LNCaP clone FGC (cell line): ENCODE measurements at regions not wholly inside any gene's neighbourhood (a gene's known extent, or its start where the extent isn't known, plus 50 kb on each side); places are given as distances from the start of the nearest gene placed in this dataset.
A peak's percentile ranks its signal among the peaks of the same experiment; 100 is the strongest.

ENCODE experiments used
- DNase-seq: peaks from one replicate; pipeline ENCODE4 v3.0.0-alpha.2; 2011; ENCODE audit warnings: low read depth
- H3K4me3 ChIP-seq: 2 replicates; pipeline ENCODE4 v1.5.1; 2011; ENCODE audit warnings: mild to moderate bottlenecking, low read depth, low read length, control low read depth
- TF ChIP-seq, protein P1 (sequence below): IDR thresholded peaks from 2 replicates; pipeline ENCODE4 v1.5.1; 2012; ENCODE audit warnings: mild to moderate bottlenecking; ENCODE audit not compliant: control insufficient read depth, insufficient read depth; ENCODE audit errors: extremely low read depth

GRCh38 chr1:55584526-55585401, 369.6 kb upstream of the USP24 start:
- DNase-seq: no peak
- H3K4me3 ChIP-seq: no peak overlapping the region
- TF ChIP-seq, protein P1, sequence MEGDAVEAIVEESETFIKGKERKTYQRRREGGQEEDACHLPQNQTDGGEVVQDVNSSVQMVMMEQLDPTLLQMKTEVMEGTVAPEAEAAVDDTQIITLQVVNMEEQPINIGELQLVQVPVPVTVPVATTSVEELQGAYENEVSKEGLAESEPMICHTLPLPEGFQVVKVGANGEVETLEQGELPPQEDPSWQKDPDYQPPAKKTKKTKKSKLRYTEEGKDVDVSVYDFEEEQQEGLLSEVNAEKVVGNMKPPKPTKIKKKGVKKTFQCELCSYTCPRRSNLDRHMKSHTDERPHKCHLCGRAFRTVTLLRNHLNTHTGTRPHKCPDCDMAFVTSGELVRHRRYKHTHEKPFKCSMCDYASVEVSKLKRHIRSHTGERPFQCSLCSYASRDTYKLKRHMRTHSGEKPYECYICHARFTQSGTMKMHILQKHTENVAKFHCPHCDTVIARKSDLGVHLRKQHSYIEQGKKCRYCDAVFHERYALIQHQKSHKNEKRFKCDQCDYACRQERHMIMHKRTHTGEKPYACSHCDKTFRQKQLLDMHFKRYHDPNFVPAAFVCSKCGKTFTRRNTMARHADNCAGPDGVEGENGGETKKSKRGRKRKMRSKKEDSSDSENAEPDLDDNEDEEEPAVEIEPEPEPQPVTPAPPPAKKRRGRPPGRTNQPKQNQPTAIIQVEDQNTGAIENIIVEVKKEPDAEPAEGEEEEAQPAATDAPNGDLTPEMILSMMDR: 0 out of 2 replicates have a peak, but pooled peaks have one; percentile 6

- TF ChIP-seq, protein P1: no peak
- DNase-seq: no peak
- H3K4me3 ChIP-seq: no peak overlapping the region
These were observed 366.9 kb upstream of the USP24 start for GRCh38 chr1:55582084-55582483.

DNA sequence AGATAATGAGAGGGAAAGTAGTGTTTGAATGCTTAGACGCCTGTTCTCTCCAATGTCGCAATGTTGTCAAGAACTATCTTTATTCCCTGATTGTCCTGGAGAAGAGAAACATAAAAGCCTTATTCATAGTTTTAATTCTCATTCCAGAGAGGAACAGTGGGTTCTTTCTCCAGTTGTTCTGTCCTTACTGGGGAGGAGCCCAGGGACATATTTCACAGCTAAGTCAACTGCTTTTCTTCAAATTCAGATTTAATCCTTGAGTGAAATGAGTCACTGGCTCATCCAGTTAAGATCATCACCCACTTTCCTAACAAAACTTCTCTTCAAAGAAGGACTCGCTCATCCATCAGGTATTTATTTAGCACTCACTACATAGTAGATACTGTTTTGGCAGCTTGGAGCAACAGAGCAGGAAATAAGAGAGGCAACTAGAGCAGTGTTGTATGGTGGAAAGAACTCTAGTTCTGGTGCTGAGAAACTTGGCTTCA, 365.7 kb upstream of the USP24 start:
- DNase-seq: no peak
- no peak overlapping the region for H3K4me3 ChIP-seq
- TF ChIP-seq, protein P1: no peak

DNA sequence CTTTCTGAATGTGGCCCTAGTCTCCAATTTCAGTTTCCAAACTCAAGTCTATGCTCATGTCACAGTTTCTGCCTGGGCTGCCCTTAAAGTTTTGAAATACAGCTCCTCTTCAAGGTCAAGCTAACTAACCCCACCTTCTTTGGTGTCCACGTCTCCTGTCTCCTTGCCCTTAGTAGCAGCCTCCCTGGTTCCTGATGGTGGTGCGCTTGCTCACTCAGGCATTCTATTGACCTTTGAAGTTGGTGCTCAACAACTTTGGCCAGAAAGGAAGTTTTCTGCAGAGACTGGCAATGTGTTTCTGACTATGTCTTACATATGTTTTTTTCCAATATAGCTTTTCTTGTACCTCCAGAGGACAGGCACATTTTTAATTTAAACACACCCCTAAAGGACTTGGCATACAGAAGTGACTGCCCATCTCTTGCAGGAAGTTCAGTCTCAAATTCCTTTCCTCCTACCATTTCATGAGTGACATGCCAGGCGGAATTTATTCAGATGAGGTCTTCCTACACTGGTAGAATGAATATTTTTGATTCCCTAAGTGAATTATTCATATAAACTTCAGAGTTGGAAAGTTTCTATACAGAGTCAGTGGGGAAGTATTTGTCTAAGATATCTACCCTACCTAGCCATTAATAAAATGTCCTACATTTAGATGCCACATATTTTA, 364.3 kb upstream of the USP24 start:
- TF ChIP-seq, protein P1: no peak
- no peak overlapping the region for H3K4me3 ChIP-seq
- no peak for DNase-seq

DNA sequence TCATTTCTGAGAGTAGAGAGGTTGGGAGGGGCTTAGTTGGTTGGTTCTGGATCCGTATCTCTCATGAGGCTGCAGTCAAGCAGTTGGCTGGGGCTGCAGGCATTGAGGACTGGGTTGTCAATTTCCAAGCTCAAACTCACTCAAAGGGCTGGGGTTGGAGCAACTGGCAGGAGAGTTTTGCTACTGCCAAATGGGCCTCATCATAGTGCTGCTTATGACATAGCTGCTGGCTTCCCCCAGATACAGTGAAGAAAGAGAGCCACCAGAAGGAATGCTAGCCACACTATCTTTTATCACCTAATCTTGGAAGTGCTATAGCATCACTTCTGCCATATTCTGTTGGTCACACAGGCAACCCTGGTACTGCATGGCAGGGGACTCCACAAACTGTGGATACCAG, 363.5 kb upstream of the USP24 start:
- H3K4me3 ChIP-seq: no peak overlapping the region
- no peak for DNase-seq
- TF ChIP-seq, protein P1: no peak

DNA sequence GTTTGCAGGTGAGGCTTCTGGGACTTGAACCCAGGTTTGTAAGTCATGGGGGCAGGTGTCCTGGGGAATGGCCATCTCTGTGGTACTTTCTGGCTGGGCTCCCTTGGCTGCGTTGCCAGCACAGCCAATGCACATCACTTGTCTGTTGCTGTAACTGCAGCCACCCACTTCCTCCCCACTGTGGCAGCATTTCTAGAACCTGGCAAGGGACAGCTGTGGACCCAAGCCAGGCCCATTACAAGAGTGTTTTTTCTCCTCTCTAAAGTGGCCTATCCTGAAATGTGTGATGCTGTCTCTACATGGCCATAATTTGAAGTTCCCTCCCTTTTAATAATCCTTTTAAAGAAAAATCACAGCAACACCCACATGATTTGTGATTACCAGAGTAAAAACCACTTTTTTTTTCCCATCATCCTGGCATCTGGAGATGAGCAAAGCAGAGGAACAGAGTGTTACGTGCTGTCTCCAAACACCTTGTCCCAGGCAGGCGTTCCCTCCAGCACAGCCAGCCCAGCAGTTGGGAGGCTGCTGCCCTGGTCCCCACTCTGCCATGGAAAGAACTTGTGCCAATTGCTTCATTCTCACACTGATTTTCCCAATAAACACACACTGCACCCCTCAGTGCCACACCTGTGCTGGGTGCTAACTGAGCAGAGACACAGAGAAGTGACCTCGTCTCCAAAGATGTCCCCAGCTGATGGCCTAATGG, 360.6 kb upstream of the USP24 start:
- no peak for DNase-seq
- no peak overlapping the region for H3K4me3 ChIP-seq
- TF ChIP-seq, protein P1: no peak
